ENCODE measurements at regions not wholly inside any gene's neighbourhood (a gene's known extent, or its start where the extent isn't known, plus 50 kb on each side); places are given as distances from the start of the nearest gene placed in this dataset.

DNA sequence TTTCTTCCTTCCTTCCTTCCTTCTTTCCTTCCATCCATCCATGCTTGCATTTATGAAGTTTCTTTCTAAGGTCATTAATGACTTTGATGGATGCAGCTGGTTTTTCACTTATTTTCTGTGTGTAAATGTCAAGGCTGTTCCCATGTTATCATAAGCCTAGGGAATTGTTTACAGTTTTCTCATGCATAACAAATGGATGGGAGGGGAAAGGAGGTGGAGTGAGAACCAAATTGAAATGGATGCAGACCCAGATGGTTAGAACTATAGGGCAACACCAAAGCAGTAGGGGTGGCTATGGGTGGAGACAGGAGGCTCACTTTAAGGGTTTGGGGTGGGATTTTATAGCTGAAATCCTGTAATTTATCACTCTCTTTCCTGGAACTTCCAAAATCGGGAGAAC, 146.2 kb downstream of the TPH2 start:
- Histone ChIP-seq H3K4me3 (ENCODE audit: low read length) (no peak overlapping the region), H3K9me3 (ENCODE audit: low read length) (no peaks in the 10 kb centered on the region), H2AFZ (ENCODE audit: low read depth, low read length) (no peak overlapping the region), H4K20me1 (ENCODE audit: insufficient read depth) (no peaks in the 10 kb centered on the region), H3K27ac (ENCODE audit: low read length) (no peak overlapping the region), H3K36me3 (ENCODE audit: insufficient read depth, low read length) (no peaks in the 10 kb centered on the region), H3K9ac (ENCODE audit: low read length) (no peak overlapping the region), H3F3A (ENCODE audit: insufficient read depth, low read length, poor library complexity, severe bottlenecking) (no peaks in the 10 kb centered on the region), H3K9me2 (ENCODE audit: insufficient read depth, low read length) (no peaks in the 10 kb centered on the region), H3K4me2 (ENCODE audit: low read length) (no peak overlapping the region), H3K27me3 (ENCODE audit: insufficient read depth, low read depth, low read length) (no peaks in the 10 kb centered on the region), H3K79me2 (replicated peaks; ENCODE audit: insufficient read depth, low read length) (no peaks in the 10 kb centered on the region)
- TF ChIP-seq, protein P1, sequence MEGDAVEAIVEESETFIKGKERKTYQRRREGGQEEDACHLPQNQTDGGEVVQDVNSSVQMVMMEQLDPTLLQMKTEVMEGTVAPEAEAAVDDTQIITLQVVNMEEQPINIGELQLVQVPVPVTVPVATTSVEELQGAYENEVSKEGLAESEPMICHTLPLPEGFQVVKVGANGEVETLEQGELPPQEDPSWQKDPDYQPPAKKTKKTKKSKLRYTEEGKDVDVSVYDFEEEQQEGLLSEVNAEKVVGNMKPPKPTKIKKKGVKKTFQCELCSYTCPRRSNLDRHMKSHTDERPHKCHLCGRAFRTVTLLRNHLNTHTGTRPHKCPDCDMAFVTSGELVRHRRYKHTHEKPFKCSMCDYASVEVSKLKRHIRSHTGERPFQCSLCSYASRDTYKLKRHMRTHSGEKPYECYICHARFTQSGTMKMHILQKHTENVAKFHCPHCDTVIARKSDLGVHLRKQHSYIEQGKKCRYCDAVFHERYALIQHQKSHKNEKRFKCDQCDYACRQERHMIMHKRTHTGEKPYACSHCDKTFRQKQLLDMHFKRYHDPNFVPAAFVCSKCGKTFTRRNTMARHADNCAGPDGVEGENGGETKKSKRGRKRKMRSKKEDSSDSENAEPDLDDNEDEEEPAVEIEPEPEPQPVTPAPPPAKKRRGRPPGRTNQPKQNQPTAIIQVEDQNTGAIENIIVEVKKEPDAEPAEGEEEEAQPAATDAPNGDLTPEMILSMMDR (IDR thresholded peaks at IDR 0.05; ENCODE audit: poor library complexity, severe bottlenecking): no peak
- no peak for TF ChIP-seq MXI1 (conservative IDR thresholded peaks at IDR 0.05; ENCODE audit: poor library complexity, severe bottlenecking)

DNA sequence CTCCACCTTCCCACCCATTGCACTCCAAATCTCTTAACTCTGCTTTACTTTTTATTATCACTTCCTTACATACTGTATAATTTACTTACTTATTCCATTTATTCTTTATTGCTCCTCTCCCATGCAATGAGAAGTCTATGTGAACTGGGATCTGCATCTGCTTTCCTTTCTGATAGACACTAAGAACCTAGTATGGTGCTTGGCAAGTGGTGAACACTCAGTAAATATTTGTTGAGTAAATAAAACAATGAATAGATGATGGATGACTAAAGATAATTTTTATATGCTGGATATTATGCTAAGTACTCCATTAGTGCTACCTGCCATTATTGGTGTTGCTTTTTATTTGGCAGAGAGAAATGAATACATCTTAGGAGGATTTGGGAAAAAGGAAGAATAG, 151.0 kb downstream of the TPH2 start:
- no peaks in the 10 kb centered on the region for H3K9me3 ChIP-seq (ENCODE audit: low read length)
- H3K27ac ChIP-seq (ENCODE audit: low read length): no peak overlapping the region

More for the DNA sequence above, 151.0 kb downstream of the TPH2 start:
- no peak overlapping the region for H2AFZ ChIP-seq (ENCODE audit: low read depth, low read length)
- H4K20me1 ChIP-seq (ENCODE audit: insufficient read depth): no peaks in the 10 kb centered on the region
- no peak overlapping the region for H3K9ac ChIP-seq (ENCODE audit: low read length)
- no peak for TF ChIP-seq MXI1 (conservative IDR thresholded peaks at IDR 0.05; ENCODE audit: poor library complexity, severe bottlenecking)
- TF ChIP-seq SMC3 (conservative IDR thresholded peaks at IDR 0.05; ENCODE audit: poor library complexity): no peak
- TF ChIP-seq EZH2 (IDR thresholded peaks at IDR 0.05; ENCODE audit: borderline replicate concordance, insufficient read depth, low read length, poor library complexity, severe bottlenecking): no peak
- no peak for TF ChIP-seq TAF1 (IDR thresholded peaks at IDR 0.05; ENCODE audit: low read depth)
- TF ChIP-seq, protein P2, sequence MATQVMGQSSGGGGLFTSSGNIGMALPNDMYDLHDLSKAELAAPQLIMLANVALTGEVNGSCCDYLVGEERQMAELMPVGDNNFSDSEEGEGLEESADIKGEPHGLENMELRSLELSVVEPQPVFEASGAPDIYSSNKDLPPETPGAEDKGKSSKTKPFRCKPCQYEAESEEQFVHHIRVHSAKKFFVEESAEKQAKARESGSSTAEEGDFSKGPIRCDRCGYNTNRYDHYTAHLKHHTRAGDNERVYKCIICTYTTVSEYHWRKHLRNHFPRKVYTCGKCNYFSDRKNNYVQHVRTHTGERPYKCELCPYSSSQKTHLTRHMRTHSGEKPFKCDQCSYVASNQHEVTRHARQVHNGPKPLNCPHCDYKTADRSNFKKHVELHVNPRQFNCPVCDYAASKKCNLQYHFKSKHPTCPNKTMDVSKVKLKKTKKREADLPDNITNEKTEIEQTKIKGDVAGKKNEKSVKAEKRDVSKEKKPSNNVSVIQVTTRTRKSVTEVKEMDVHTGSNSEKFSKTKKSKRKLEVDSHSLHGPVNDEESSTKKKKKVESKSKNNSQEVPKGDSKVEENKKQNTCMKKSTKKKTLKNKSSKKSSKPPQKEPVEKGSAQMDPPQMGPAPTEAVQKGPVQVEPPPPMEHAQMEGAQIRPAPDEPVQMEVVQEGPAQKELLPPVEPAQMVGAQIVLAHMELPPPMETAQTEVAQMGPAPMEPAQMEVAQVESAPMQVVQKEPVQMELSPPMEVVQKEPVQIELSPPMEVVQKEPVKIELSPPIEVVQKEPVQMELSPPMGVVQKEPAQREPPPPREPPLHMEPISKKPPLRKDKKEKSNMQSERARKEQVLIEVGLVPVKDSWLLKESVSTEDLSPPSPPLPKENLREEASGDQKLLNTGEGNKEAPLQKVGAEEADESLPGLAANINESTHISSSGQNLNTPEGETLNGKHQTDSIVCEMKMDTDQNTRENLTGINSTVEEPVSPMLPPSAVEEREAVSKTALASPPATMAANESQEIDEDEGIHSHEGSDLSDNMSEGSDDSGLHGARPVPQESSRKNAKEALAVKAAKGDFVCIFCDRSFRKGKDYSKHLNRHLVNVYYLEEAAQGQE (IDR thresholded peaks at IDR 0.05; ENCODE audit: borderline replicate concordance): no peak
- TF ChIP-seq RAD21 (conservative IDR thresholded peaks at IDR 0.05): no peak
- no peak for TF ChIP-seq POLR2AphosphoS5 (IDR thresholded peaks at IDR 0.05)
- no peak for TF ChIP-seq EP300 (conservative IDR thresholded peaks at IDR 0.05; ENCODE audit: poor library complexity, severe bottlenecking)
- TF ChIP-seq, protein P1 (IDR thresholded peaks at IDR 0.05; ENCODE audit: poor library complexity, severe bottlenecking): no peak
- no peaks in the 10 kb centered on the region for H3K36me3 ChIP-seq (ENCODE audit: insufficient read depth, low read length)
- H3K9me2 ChIP-seq (ENCODE audit: insufficient read depth, low read length): no peaks in the 10 kb centered on the region
- H3K79me2 ChIP-seq (replicated peaks; ENCODE audit: insufficient read depth, low read length): no peaks in the 10 kb centered on the region
- no peaks in the 10 kb centered on the region for H3K27me3 ChIP-seq (ENCODE audit: insufficient read depth, low read depth, low read length)
- H3K4me3 ChIP-seq (ENCODE audit: low read length): no peak overlapping the region
- H3F3A ChIP-seq (ENCODE audit: insufficient read depth, low read length, poor library complexity, severe bottlenecking): no peaks in the 10 kb centered on the region
- no peak overlapping the region for H3K4me2 ChIP-seq (ENCODE audit: low read length)

Measured in neural cell (in vitro differentiated cells).